Fibroblast of lung (primary cell): ENCODE measurements at regions not wholly inside any gene's neighbourhood (a gene's known extent, or its start where the extent isn't known, plus 50 kb on each side); places are given as distances from the start of the nearest gene placed in this dataset.
A peak's percentile ranks its signal among the peaks of the same experiment; 100 is the strongest.

Experiments used
- DNase-seq, 2 donors: peaks; one replicate each; pipeline versions ENCODE4 v3.0.0 to v3.0.0-alpha.2; 2010; ENCODE audit warnings: low read depth in 2 of 2
- H2AFZ ChIP-seq: 2 replicates; pipeline ENCODE4 v1.5.1; 2012; ENCODE audit warnings: low read length, control low read depth, inconsistent platforms
- H3K27ac ChIP-seq: 2 replicates; pipeline ENCODE4 v1.5.1; 2011; ENCODE audit warnings: low read length, control low read depth; ENCODE audit not compliant: insufficient read depth
- H3K27me3 ChIP-seq: 2 replicates; pipeline ENCODE4 v1.5.1; 2011; ENCODE audit warnings: mild to moderate bottlenecking, low read length; ENCODE audit not compliant: control insufficient read depth, insufficient read depth
- H3K36me3 ChIP-seq: 2 replicates; pipeline ENCODE4 v1.5.1; 2011; ENCODE audit warnings: low read length; ENCODE audit not compliant: control insufficient read depth, insufficient read depth
- H3K4me1 ChIP-seq: 2 replicates; pipeline ENCODE4 v1.5.1; 2011; ENCODE audit warnings: low read length; ENCODE audit not compliant: control insufficient read depth, insufficient read depth; ENCODE audit errors: extremely low read depth
- H3K4me2 ChIP-seq: 2 replicates; pipeline ENCODE4 v1.5.1; 2011; ENCODE audit warnings: low read length, control low read depth; ENCODE audit not compliant: insufficient read depth; ENCODE audit errors: extremely low read depth
- H3K4me3 ChIP-seq, 4 experiments: fragments of 200-600 bp in 1 of 4; sonication (generic) in 1 of 4; replicated peaks in 1 of 4; 2 replicates each; pipeline ENCODE4 v1.5.1; 2011 to 2016; ENCODE audit warnings: low read length in 4 of 4, low read depth in 3 of 4, mild to moderate bottlenecking in 3 of 4, control low read depth in 2 of 4, inconsistent platforms in 1 of 4, mixed read lengths in 1 of 4; ENCODE audit not compliant: insufficient read depth in 1 of 4; ENCODE audit errors: control extremely low read depth in 1 of 4
- H3K79me2 ChIP-seq: 2 replicates; pipeline ENCODE4 v1.5.1; 2012; ENCODE audit warnings: mild to moderate bottlenecking, low read length, inconsistent platforms; ENCODE audit not compliant: control insufficient read depth, insufficient read depth
- H3K9ac ChIP-seq: 2 replicates; pipeline ENCODE4 v1.5.1; 2011; ENCODE audit warnings: mild to moderate bottlenecking, low read length, control low read depth; ENCODE audit not compliant: insufficient read depth
- H3K9me3 ChIP-seq: 2 replicates; pipeline ENCODE4 v1.5.1; 2012; ENCODE audit warnings: low read depth, low read length; ENCODE audit not compliant: control insufficient read depth, insufficient read depth
- H4K20me1 ChIP-seq: 2 replicates; pipeline ENCODE4 v1.5.1; 2011; ENCODE audit warnings: low read length; ENCODE audit not compliant: control insufficient read depth, insufficient read depth; ENCODE audit errors: extremely low read depth
- CTCF ChIP-seq, 2 donors: IDR thresholded peaks in 1 of 2; conservative IDR thresholded peaks in 1 of 2; 1 replicate in 1 of 2; 2 replicates in 1 of 2; pipeline ENCODE4 v1.5.1; 2011 to 2012; ENCODE audit warnings: low read length in 2 of 2, control low read depth in 1 of 2, inconsistent platforms in 1 of 2, low read depth in 1 of 2, mild to moderate bottlenecking in 1 of 2
- EZH2 ChIP-seq: IDR thresholded peaks from 2 replicates; pipeline ENCODE4 v1.5.1; 2012; ENCODE audit warnings: low read length, control low read depth, mild to moderate bottlenecking; ENCODE audit errors: missing control alignments

DNA sequence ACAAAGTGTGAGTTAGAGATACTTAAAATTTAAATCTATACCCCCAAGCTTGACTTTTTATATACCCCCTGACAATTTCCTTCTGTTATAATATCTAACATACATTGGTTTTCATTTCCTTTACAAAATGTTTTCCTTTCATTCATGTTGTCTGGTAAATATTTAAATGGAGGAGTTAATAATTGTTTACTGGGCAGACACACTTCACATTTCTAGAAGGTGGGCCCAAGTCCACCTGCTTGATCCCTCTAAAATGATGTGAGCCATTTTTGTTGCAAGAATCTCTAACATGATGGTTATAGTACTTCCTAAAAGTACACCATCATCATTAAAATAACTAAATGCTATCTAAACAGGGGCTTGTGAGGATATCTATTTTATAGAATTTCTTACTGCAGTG, 155.9 kb downstream of the FAM174A start:
- TF ChIP-seq CTCF (conservative IDR thresholded peaks at IDR 0.05 in 1 of 2, IDR thresholded peaks at IDR 0.05 in 1 of 2; ENCODE audit: low read depth in 1 of 2, low read length in 2 of 2): no peak
- TF ChIP-seq EZH2: no peak

GRCh38 chr5:100691548-100691947, 156.4 kb downstream of the FAM174A start:
- Histone ChIP-seq H3K9ac (no peak overlapping the region), H4K20me1 (no peaks in the 10 kb centered on the region), H3K4me1 (no peaks in the 10 kb centered on the region), H3K27ac (no peak overlapping the region), H3K27me3 (no peaks in the 10 kb centered on the region), H3K79me2 (no peaks in the 10 kb centered on the region), H3K4me3 (no peak overlapping the region), H3K36me3 (no peaks in the 10 kb centered on the region), H2AFZ (no peak overlapping the region), H3K4me2 (no peak overlapping the region), H3K9me3 (no peaks in the 10 kb centered on the region)
- TF ChIP-seq EZH2 (no peak), CTCF (conservative IDR thresholded peaks at IDR 0.05 in 1 of 2, IDR thresholded peaks at IDR 0.05 in 1 of 2; ENCODE audit: low read depth in 1 of 2, low read length in 2 of 2) (no peak)
- DNase-seq: peak; percentile 55 to 77

More for the DNA sequence above, 155.9 kb downstream of the FAM174A start:
- H2AFZ ChIP-seq: no peak overlapping the region
- H3K36me3 ChIP-seq: no peaks in the 10 kb centered on the region
- H3K27me3 ChIP-seq: no peaks in the 10 kb centered on the region
- no peaks in the 10 kb centered on the region for H4K20me1 ChIP-seq
- H3K79me2 ChIP-seq: no peaks in the 10 kb centered on the region
- no peaks in the 10 kb centered on the region for H3K4me1 ChIP-seq
- no peak overlapping the region for H3K4me3 ChIP-seq
- DNase-seq: no peak
- H3K4me2 ChIP-seq: no peak overlapping the region
- H3K9me3 ChIP-seq: no peaks in the 10 kb centered on the region
- no peak overlapping the region for H3K27ac ChIP-seq
- H3K9ac ChIP-seq: no peak overlapping the region

- H3K9ac ChIP-seq: no peak overlapping the region
- no peak for TF ChIP-seq EZH2
- TF ChIP-seq CTCF (conservative IDR thresholded peaks at IDR 0.05 in 1 of 2, IDR thresholded peaks at IDR 0.05 in 1 of 2; ENCODE audit: low read depth in 1 of 2, low read length in 2 of 2): no peak
- no peaks in the 10 kb centered on the region for H3K79me2 ChIP-seq
- no peak overlapping the region for H3K4me2 ChIP-seq
- H3K36me3 ChIP-seq: no peaks in the 10 kb centered on the region
- H3K4me3 ChIP-seq: no peak overlapping the region
- no peaks in the 10 kb centered on the region for H3K4me1 ChIP-seq
- H4K20me1 ChIP-seq: no peaks in the 10 kb centered on the region
- no peaks in the 10 kb centered on the region for H3K9me3 ChIP-seq
- H3K27me3 ChIP-seq: no peaks in the 10 kb centered on the region
- no peak for DNase-seq
- no peak overlapping the region for H2AFZ ChIP-seq
- no peak overlapping the region for H3K27ac ChIP-seq
Observed at GRCh38 chr5:100693481-100693880, 158.3 kb downstream of the FAM174A start.
